Natural killer cell (primary cell): ENCODE measurements at regions not wholly inside any gene's neighbourhood (a gene's known extent, or its start where the extent isn't known, plus 50 kb on each side); places are given as distances from the start of the nearest gene placed in this dataset.

Source experiments
- ATAC-seq, 3 donors: fragments of 150-1000 bp in 2 of 3; fragments of 200-7000 bp in 1 of 3; cut with Tn5 transposase; 1 replicate in 1 of 3; 2 replicates in 2 of 3; pipeline ENCODE4 v1.10.0; 2021; ENCODE audit warnings: mild to moderate bottlenecking in 2 of 3, moderate library complexity in 2 of 3
- DNase-seq, 2 donors: peaks; one replicate each; pipeline versions ENCODE4 v3.0.0 to v3.0.0-alpha.2; 2013 to 2021; ENCODE audit warnings: mixed read lengths in 1 of 2
- H3K27ac ChIP-seq: one replicate; pipeline ENCODE4 v1.5.1; 2013; ENCODE audit warnings: mild to moderate bottlenecking, low read length
- H3K27me3 ChIP-seq: one replicate; pipeline ENCODE4 v1.6.1; 2013; ENCODE audit warnings: low read length; ENCODE audit not compliant: control insufficient read depth, insufficient read depth
- H3K36me3 ChIP-seq: one replicate; pipeline ENCODE4 v1.6.1; 2013; ENCODE audit warnings: low read length; ENCODE audit not compliant: control insufficient read depth, insufficient read depth
- H3K4me1 ChIP-seq: one replicate; pipeline ENCODE4 v1.6.1; 2013; ENCODE audit warnings: low read length; ENCODE audit not compliant: control insufficient read depth, insufficient read depth
- H3K4me3 ChIP-seq: one replicate; pipeline ENCODE4 v1.5.1; 2013; ENCODE audit warnings: low read length
- H3K9me3 ChIP-seq: one replicate; pipeline ENCODE4 v1.6.1; 2013; ENCODE audit warnings: low read length; ENCODE audit not compliant: control insufficient read depth, insufficient read depth
- H3K27ac Mint-ChIP-seq, 2 donors: one replicate each; pipeline ENCODE4 v1.8.0; 2022; ENCODE audit warnings: mild to moderate bottlenecking in 2 of 2, mixed read lengths in 2 of 2, moderate library complexity in 1 of 2
- H3K27me3 Mint-ChIP-seq, 2 donors: one replicate each; pipeline ENCODE4 v1.8.0; 2022; ENCODE audit warnings: low read depth in 2 of 2, mixed read lengths in 2 of 2
- H3K36me3 Mint-ChIP-seq: one replicate; pipeline ENCODE4 v1.8.0; 2022; ENCODE audit warnings: mixed read lengths
- H3K4me1 Mint-ChIP-seq, 2 donors: one replicate each; pipeline ENCODE4 v1.8.0; 2022; ENCODE audit warnings: mixed read lengths in 2 of 2
- H3K4me3 Mint-ChIP-seq: one replicate; pipeline ENCODE4 v1.8.0; 2022; ENCODE audit warnings: mild to moderate bottlenecking, moderate library complexity, mixed read lengths
- H3K9me3 Mint-ChIP-seq, 2 donors: one replicate each; pipeline ENCODE4 v1.8.0; 2022; ENCODE audit warnings: mixed read lengths in 2 of 2
- CTCF ChIP-seq: fragments of 200-600 bp; IDR thresholded peaks from one replicate; pipeline ENCODE4 v1.8.0; 2022; ENCODE audit warnings: antibody characterized with exemption
- WGBS: methylation state at CpG from one replicate; pipeline ENCODE4 v1.1.7; 2013; ENCODE audit warnings: missing lambda C conversion rate; ENCODE audit not compliant: insufficient coverage; 5-methylcytosine and 5-hydroxymethylcytosine counted together
- intact Hi-C: fragments of 100-400 bp; cut with micrococcal nuclease; formaldehyde crosslinking; loops from one replicate; pipeline ENCODE4 v1.14.2; 2022

- ATAC-seq (no peak), DNase-seq (no peak)
- no peak for TF ChIP-seq CTCF
- no peak overlapping the region for H3K4me3 Mint-ChIP-seq
- H3K27me3 Mint-ChIP-seq: peaks cover 27 to 28% of the 10 kb centered on the region in 2 donors
- H3K9me3 Mint-ChIP-seq: no peaks in the 10 kb centered on the region
- Histone ChIP-seq H3K27ac (no peak overlapping the region), H3K27me3 (no peaks in the 10 kb centered on the region), H3K4me3 (no peak overlapping the region), H3K9me3 (peaks cover 2% of the 10 kb centered on the region), H3K36me3 (no peaks in the 10 kb centered on the region), H3K4me1 (no peaks in the 10 kb centered on the region)
- WGBS: 60% methylated on average over 8 of the region's 8 CpGs
- no peaks in the 10 kb centered on the region for H3K36me3 Mint-ChIP-seq
- peaks cover 0 to 8% of the 10 kb centered on the region in 2 donors for H3K4me1 Mint-ChIP-seq
- no peak overlapping the region for H3K27ac Mint-ChIP-seq
- intact Hi-C loops: no loop called here
These were observed 186.0 kb downstream of the COPRS start for GRCh38 chr17:31673076-31673475.

- Histone ChIP-seq H3K27ac (no peak overlapping the region), H3K4me1 (no peaks in the 10 kb centered on the region), H3K36me3 (no peaks in the 10 kb centered on the region), H3K9me3 (peaks cover 2% of the 10 kb centered on the region), H3K4me3 (no peak overlapping the region), H3K27me3 (no peaks in the 10 kb centered on the region)
- DNase-seq (no peak), ATAC-seq (no peak)
- Mint-ChIP-seq H3K27ac (no peak overlapping the region), H3K36me3 (no peaks in the 10 kb centered on the region), H3K4me1 (peaks cover 0 to 8% of the 10 kb centered on the region in 2 donors), H3K9me3 (no peaks in the 10 kb centered on the region), H3K4me3 (no peak overlapping the region), H3K27me3 (peaks cover 26 to 35% of the 10 kb centered on the region in 2 donors)
- 73% methylated on average over 7 of the region's 7 CpGs for WGBS
- no peak for TF ChIP-seq CTCF
- intact Hi-C loops: no loop called here
These were observed 186.8 kb downstream of the COPRS start for GRCh38 chr17:31672161-31672819.

- Histone ChIP-seq H3K36me3 (no peaks in the 10 kb centered on the region), H3K27me3 (no peaks in the 10 kb centered on the region), H3K4me3 (no peak overlapping the region), H3K27ac (no peak overlapping the region), H3K9me3 (peaks cover 7% of the 10 kb centered on the region), H3K4me1 (no peaks in the 10 kb centered on the region)
- Mint-ChIP-seq H3K4me1 (no peaks in the 10 kb centered on the region), H3K36me3 (peaks cover 11% of the 10 kb centered on the region), H3K27me3 (peaks cover 23 to 40% of the 10 kb centered on the region in 2 donors), H3K9me3 (peaks cover 8 to 15% of the 10 kb centered on the region in 2 donors), H3K27ac (no peak overlapping the region), H3K4me3 (no peak overlapping the region)
- WGBS: 87% methylated on average over 2 of the region's 2 CpGs
- DNase-seq: no peak
- no peak for TF ChIP-seq CTCF
- no peak for ATAC-seq
- intact Hi-C loops: no loop called here
These were observed 195.5 kb downstream of the COPRS start for GRCh38 chr17:31663576-31663975.

- 77% methylated on average over 3 of the region's 3 CpGs for WGBS
- Mint-ChIP-seq H3K4me3 (no peak overlapping the region), H3K4me1 (no peaks in the 10 kb centered on the region), H3K27me3 (peaks cover 11% of the 10 kb centered on the region in 2 donors), H3K9me3 (peaks cover 7 to 15% of the 10 kb centered on the region in 2 donors), H3K27ac (no peak overlapping the region), H3K36me3 (peaks cover 11% of the 10 kb centered on the region)
- DNase-seq: no peak
- Histone ChIP-seq H3K27ac (no peak overlapping the region), H3K9me3 (peaks cover 7% of the 10 kb centered on the region), H3K4me3 (no peak overlapping the region), H3K27me3 (no peaks in the 10 kb centered on the region), H3K36me3 (no peaks in the 10 kb centered on the region), H3K4me1 (no peaks in the 10 kb centered on the region)
- intact Hi-C loops: no loop called here
- ATAC-seq: peak in 1 of 3 donors; percentile 24
- no peak for TF ChIP-seq CTCF
These were observed 198.4 kb downstream of the COPRS start for GRCh38 chr17:31660684-31661083.
